Activated T-helper 1 cell treated with anti-CD3 and anti-CD28 coated beads, Interleukin-2, amount 50 U/mL, for 16 hours (primary cell): ENCODE measurements at regions not wholly inside any gene's neighbourhood (a gene's known extent, or its start where the extent isn't known, plus 50 kb on each side); places are given as distances from the start of the nearest gene placed in this dataset.
"Not testable (repeated sequence)": the region's sequence is repeated elsewhere in the genome, so short reads cannot be mapped to it uniquely, and the experiment has no call there.

Experiments
- DNase-seq, 2 donors: peaks; one replicate each; pipeline ENCODE4 v3.0.0-alpha.2; 2020; ENCODE audit warnings: low read depth in 1 of 2, low spot score in 1 of 2

DNA sequence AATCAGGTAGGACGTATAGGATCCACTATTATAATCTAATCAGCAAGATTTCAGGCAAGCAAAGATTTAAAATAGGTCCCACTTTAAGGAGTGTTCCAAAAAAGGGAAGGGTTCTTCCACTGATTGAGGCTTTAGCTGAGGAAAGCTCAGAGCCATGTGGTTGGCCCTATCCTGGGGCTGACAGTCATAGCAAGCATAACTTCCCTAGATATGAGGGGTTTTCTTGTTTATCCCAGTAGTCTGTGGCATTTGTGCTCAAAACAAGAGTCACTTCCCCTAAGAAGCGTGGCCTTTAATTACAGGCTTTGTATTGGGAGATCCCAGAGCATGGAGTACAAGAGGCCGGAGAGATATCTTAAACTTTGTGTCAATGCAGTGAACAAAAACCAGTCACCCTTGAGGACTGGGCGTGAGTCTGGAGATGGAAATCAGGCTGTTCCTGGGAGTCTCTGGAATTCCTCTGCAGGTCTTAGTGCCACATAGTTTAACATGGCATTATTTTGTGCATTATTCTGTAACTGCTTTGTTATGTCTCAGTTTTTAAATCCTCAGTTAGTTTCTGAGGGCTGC lies 136.9 kb upstream of the FBXO11 start:
- DNase-seq: no peak

DNA sequence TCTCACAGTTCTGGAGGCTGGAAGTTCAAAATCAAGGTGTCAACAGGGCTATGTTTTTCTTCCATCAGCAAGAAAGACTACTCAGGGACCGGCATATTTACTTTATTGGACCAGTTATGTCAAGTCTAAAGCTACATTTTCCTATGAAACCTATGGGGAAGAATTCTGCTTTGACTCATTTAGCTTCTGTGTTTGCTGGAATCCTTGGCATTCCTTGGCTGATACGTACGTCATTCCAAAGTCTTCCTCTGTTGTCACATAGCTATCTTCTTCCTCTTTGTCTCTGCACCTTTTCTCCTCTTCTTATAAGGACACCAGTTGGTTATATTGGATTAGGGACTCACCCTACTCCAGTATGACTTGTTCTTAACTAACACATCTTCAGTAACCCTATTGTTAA lies 137.4 kb upstream of the FBXO11 start:
- no peak for DNase-seq

DNA sequence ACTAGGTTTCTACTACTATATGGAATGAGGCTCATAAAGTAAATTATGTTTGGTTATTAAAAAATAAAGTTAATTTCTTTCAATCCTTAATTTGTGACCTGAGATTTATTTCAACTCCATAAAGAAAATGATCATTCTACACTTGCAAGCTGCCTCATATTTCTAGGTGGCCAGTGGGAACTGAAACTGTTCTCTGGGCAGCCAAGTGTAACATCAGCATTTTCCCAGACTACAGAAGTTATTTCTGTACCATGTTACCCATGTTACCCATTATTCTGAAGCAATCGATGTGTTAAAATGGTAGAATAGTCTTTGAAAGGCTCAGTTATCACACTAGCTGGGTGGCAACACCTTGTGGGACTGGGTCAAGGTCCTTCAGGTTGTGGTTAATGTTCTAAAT lies 139.3 kb upstream of the FBXO11 start:
- DNase-seq: no peak

DNA sequence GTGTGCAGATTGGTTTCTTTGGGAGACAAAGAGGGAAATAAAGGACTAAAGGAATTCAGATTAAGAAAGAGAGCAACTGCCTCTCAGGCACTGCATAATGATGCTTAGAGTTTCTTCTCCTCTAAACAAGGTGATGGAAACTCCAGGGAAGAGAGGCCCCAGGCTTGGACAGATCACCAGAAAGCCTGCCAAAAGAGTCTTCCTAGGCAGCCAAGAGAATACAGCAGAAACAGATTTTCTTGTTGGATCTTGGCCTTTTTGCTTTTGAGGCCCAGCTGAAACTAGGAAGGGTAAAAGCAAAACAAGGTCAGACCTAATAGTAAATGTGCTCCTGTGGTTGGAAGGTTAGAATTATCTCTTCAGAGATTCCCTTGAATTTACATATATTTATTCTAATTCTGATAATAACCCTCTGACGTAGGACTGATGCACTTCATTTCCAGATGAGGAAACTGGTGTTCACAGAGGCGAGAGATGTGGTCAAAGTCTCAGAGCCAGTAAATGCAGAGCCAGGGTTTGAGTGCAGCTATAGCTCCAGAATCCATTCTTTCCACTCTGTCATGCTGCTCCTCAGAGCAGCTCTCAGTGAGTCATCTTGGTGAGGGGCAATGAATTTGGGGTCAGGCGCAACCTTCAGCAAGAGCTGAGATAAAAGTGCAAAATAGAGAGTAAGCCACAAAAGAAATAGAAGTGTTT lies 142.3 kb upstream of the FBXO11 start:
- no peak for DNase-seq

DNA sequence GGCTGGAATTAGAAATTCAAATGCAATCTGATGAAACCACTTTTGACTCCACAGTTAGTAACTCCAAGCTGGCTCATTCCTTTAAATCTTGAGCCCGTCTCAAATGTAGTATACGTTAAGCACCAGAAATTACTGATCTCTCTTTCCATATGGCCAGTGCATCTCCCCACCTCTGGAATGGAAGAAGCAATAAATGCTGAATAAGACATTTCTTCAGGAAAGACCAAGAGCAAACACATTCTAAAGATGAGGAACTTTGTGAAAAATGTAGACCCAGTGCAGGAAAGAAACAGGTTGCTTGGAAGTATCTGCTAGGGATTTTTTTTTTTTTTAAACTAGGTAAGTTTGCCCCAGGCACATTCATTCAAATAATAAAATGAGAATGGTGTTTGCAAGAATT lies 143.1 kb upstream of the FBXO11 start:
- no peak for DNase-seq

DNA sequence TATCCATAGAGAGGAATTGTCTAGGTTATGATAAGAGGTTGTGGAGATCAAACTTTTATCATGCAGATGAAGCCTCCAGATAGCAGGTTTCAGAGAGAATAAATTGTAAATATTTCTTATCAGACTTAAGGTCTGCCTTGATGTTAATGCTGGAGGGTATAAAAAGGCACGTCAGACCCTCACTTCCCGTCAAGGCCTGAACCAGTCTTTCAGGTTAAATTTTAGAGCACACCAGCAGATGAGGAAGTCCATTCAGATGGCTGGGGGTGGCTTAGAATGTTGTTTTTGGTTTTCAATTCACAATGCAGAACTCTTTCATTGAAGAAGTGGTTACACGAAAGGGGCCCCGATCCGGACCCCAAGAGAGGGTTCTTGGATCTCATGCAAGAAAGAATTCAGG lies 144.4 kb upstream of the FBXO11 start:
- no peak for DNase-seq

DNA sequence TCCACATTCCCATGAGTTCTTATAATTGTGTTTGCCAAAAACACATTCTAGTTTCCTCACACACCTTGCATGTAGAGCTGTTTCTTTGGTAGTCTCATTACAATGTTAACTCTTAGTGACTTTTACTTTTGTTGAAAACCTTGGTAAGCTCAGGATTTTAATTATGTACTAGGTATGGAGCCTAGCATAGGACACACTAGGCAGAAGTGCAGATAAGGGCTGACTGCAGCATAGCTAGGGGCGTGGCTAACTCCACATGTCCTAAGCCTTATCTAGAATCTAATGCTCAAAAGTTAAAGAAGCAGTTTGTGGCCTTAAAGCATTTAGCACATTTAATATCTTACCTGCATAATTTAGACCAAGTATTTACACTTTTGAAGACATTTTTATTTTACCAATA lies 153.7 kb upstream of the FBXO11 start:
- DNase-seq: no peak

DNA sequence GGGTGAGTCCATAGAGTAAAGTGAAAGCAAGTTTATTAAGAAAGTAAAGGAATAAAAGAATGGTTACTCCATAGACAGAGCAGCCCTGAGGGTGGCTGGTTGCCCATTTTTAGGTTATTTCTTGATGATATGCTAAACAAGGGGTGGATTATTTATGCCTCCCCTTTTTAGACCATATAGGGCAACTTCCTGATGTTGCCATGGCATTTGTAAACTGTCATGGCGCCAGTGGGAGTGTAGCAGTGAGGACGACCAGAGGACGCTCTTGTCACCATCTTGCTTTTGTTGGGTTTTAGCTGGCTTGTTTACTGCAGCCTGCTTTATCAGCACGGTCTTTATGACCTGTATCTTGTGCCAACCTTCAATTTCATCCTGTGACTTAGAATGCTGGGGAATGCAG lies 155.4 kb upstream of the FBXO11 start:
- not testable (repeated sequence) for DNase-seq

DNA sequence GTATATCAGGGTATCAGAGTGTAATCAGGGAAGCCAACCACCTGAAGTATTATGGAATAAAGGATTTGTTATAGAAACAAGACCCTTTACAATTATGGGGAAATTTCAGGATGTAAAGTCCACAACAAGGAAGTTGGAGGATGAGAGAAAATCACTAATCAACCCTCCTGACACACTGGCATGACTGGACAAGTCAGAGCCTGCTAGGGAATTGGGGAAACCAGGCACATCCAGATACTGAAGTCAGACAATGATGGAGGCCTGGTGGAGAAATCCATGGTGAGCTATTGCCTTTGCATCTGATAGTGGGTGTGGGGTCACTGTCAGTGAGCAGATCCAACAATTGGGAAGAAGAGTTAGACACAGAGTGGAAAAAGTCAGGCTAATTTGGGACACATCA lies 158.8 kb upstream of the FBXO11 start:
- DNase-seq: no peak

DNA sequence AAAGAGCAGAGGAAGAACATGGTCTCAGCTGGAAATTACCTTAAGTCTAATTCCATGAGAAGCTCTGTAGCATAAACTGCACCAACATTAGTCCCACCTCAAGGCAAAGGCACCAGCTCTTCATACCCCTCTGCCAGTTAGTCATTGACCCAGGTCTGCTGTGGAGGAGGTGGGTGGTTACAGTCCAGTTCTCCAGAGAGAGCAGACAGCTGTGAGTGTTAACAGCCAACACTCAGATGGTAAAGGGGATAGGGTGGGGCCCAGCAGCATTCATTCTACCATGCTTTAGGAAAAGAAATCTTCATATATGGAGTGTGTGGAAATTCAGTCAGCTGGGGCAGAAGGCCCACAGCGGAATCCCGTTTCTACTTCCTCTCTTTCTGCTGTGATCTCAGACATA lies 159.7 kb upstream of the FBXO11 start:
- no peak for DNase-seq

DNA sequence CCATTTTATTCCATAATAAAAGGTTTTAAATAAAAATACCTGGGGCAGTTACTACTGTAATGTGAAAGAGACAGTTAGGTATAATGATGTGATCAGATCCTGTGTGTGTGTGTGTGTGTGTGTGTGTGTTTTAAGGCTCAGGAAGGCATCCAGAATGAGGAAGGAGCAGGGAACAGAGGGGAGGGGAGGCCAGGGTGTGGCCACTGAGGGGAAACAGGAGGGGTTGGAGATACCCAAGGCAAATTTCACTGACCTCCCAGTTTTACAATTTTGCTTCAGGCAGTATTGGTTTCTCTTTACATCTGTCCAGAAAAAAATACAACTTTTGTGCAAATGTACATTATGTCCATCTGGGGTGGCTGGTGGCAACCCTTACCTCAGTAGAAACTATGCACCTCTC lies 163.5 kb upstream of the FBXO11 start:
- DNase-seq: no peak

DNA sequence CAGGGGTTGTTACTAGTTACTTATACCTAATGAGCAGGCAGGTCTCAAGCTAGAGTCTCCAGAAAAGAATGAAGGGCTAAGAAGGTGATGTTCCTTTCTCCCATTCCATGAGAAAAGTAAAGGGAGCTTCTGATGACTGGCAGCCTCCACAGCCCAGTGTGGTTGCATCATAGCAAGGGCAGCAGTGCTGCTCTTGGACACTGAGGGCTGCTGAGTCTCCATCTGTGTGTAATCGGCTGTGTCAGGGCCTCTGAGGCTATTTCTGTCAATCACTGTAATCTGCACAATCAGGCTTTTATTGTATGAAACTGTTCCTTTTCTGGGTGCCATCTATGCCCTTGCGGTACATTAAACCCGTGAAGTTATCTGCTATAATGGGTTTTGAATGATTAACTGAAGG lies 164.1 kb upstream of the FBXO11 start:
- DNase-seq: no peak

DNA sequence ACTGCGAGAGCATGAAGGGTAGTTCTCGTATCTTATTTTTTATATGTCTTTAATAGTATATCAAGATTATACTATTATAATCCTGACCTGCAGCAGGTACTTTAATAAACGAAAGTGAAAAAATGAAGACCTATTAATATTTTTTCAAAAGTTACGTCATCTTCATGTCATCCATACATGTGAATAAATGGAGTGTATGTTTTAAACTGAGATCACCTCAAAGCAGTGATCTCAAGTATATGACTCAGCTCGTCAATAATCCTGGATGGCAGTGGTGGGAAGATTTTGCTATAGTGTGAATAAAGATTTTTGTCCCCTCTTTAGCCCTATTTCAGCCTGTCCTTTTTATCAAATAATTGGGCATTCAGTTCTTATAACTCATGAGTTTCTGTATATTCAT lies 166.3 kb upstream of the FBXO11 start:
- DNase-seq: no peak

DNA sequence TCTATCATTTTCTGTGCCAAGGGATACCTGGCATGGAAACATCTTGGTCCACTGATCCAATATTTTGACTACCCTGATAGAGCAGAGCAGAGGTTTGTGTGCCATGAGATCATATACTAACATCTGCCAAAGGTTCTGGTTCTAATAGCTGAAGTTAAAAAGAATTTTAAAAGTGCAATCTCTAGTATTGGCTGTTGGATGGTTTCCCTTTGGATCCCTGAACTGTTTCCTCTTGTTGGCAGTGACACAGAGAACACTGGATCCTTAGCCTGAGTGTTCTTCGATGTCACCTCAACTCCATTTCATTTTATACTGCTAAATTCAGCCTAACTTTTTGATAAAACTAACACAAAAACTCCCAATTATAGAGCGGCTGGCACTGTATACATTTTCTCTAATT lies 169.3 kb upstream of the FBXO11 start:
- DNase-seq: no peak

DNA sequence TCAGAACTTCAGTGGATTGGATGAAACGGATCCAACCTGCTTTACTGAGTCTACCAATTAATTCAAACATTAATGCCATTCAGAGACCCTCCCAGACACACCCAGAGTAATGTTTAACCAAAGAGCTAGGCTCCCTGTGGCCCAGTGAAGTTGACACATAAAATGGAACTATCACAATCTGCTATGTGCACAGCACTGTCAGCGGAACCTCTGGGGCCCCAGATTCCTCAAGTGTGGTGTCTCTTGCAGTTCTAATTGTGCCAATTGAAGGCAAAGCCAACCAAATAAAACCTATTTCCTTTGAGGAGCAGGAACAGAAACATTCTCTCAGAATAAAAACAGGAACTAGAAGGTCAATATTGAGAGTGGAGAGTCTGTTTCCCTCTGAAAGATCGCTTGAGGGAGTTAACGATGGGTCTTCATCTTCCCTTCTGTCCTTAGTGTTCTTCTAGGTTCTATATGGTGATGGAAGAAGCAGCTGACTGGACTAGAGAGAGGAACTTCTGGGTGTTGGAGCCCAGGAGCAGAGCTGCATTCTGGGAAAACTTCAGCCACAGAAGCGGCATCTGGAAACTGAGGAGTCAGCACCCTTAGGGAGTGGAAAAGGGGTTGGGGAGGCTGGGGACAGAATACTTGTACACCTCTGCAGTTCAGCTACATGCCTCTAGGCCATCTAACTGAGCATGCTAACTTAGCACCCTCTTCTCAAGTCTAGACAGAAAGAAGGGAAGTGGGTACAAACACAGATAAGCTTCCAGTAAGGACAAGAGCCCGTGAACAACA lies 174.4 kb upstream of the FBXO11 start:
- DNase-seq: no peak

DNA sequence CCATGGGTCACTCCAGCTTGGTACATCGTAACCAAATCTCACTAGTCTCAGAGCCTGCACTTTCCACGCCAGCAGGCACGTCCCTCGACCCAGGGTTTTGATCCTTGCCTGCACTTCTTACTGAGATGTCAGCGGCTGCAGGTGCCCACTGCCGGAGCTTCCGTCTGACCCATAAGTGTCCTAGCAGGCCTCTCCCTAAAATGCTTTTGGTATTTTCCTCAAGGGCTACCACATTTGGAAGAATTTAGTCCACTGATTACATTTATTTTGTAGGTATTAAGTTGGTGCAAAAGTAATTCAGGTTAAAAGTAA lies 175.0 kb upstream of the FBXO11 start:
- DNase-seq: no peak

DNA sequence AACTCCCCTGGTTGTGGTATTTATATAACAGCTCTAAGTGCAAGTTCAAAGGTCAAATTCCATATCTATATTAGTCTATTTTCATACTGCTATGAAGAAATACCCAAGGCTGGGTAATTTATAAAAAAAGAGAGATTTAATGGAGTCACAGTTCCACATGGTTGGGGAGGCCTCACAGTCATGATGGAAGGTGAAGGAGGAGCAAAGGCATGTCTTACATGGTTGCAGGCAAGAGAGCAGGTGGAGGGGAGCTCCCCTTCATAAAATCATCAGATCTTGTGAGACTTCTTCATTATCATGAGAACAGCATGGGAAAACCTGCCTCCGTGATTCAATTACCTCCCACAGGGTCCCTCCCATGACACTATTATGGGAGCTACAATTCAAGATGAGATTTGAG lies 179.6 kb upstream of the FBXO11 start:
- no peak for DNase-seq

DNA sequence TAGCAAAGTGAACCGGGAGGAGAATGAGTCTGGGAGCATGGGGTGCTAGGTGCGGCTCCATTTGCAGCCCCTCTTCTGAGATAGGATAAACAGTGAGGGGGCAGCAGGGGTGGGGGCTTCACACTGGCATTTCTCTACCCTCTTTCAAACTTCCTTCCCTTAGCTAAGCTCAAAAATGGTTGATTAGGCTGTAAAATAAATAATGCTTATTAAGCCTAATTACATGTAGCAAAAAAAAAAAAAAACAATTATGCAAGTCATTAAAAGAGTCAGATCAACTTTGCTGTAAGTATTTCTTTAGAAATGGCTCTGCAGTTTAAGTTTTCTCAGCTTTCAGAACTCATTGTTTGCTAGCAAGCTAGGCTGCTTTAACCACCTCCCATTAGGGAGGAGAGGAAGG lies 182.7 kb upstream of the FBXO11 start:
- no peak for DNase-seq

DNA sequence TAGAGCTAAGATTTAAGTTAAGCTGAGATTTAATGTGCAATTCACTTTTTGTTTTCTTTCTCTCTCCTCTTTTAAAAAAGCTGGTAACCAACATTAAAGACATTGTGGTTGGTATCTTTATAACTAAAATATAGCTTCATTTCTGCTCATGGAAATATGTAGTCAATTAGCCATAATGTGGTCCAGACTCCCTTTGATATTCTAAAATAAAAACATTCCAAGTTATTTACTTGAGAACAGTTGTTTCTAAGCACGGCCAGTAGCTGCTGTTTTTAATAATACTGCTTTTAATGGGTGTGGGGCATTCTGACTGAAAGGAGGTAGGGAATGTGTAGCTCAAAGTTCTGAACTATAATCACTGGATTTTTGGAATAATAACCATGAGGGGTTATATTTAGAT lies 183.3 kb upstream of the FBXO11 start:
- DNase-seq: no peak

DNA sequence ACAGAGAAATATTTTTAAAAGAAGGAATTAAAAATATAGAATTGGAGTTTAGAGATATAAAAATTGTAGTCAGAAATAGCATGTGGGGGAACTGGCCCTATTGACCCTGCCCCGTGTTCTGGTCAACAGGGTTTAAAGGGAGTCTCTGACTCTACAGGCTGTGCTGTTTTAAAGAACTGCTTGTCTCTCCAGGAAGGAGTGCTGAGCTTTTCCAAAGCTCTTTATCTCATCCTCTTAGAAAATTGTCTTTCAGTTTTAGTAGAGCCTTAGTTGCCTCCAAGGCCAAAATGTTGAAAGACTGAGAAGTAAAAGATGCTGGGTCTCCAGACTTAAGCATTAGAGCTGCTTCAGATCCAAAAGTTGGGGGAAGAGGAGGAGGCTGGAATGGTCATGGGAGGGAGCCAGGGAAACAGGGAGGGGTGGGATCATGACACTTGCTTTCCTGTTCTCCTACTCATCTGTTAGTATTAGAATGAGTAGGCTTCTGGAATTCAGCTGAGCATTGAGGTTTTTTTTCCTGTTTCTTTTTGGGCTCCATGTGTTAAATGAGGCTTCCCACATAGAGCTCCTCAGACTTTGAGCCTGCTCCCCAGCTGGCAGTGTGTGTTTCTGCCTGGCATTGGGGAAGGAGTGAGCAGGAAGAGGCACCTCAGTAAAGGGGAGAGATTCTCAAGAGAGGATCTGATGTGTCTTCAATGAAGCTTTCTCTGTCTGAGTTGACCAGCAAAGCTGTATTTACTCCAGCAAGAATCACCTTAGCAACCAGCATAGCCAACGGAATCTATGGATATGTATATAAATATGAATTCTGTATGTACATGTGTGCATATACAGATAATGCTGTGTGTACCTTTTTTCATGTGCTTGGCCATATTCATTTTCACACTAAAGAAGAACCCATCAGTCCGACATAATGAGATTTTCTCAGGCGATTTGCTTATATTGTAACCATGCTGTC lies 186.8 kb upstream of the FBXO11 start:
- no peak for DNase-seq

DNA sequence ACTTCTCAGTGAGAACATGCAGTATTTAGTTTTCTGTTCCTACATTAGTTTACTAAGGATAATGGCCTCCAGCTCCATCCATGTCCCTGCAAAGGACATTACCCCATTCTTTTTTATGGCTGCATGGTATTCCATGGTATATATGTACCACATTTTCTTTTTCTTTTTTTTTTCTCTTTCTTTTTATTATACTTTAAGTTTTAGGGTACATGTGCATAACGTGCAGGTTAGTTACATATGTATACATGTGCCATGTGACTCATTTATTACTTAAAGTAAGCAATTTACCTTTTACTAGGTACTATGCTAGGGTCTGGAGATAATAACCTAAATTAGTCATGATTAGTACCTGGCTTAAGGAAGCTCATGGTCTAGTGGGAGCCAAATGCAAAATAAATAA lies 190.5 kb upstream of the FBXO11 start:
- DNase-seq: not testable (repeated sequence)

DNA sequence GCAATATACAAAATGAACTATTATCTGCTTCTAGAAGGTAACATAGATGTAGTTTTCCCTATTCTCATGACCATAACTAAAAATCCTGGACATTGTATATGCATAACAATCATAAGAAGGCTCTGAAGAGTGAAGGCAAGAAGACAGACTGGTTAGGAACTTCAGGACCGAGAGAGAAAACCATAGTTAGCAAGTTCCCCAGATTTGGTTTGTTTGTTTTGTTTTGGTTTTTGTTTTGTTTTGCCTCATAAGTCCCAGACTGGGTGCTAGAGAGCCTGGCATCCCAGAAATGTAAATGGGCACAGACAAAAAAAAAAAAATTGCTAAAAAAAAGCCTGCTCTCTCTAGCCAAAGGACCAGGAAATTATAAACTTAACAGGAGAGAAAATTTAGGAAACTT lies 192.2 kb upstream of the FBXO11 start:
- DNase-seq: no peak
